HL-60 (cell line): ENCODE measurements at regions not wholly inside any gene's neighbourhood (a gene's known extent, or its start where the extent isn't known, plus 50 kb on each side); places are given as distances from the start of the nearest gene placed in this dataset.
"Not testable (repeated sequence)": the region's sequence is repeated elsewhere in the genome, so short reads cannot be mapped to it uniquely, and the experiment has no call there.

Source experiments
- DNase-seq, 2 experiments: peaks; one replicate each; pipeline ENCODE4 v3.0.0-alpha.2; 2010 to 2020; ENCODE audit warnings: low read depth in 1 of 2, low spot score in 1 of 2
- H3K27ac ChIP-seq: fragments of 250-450 bp; sonication (Bioruptor Pico); replicated peaks from 2 replicates; pipeline ENCODE4 v1.5.1; 2020; ENCODE audit warnings: mild to moderate bottlenecking, moderate library complexity
- H3K27me3 ChIP-seq: fragments of 250-450 bp; sonication (Bioruptor Pico); 2 replicates; pipeline ENCODE4 v1.5.1; 2021; ENCODE audit warnings: mild to moderate bottlenecking, moderate library complexity; ENCODE audit not compliant: insufficient read depth, poor library complexity, severe bottlenecking
- H3K4me3 ChIP-seq: replicated peaks from 2 replicates; pipeline ENCODE4 v1.5.1; 2011; ENCODE audit warnings: mild to moderate bottlenecking, control low read depth, low read length; ENCODE audit not compliant: insufficient read depth
- GABPA ChIP-seq: IDR thresholded peaks from 2 replicates; pipeline ENCODE4 v1.6.1; 2012; ENCODE audit warnings: low read depth
- POLR2AphosphoS5 ChIP-seq: IDR thresholded peaks from 2 replicates; pipeline ENCODE4 v1.6.1; 2012; ENCODE audit warnings: low read depth
- REST ChIP-seq: IDR thresholded peaks from 2 replicates; pipeline ENCODE4 v1.6.1; 2012; ENCODE audit warnings: low read depth; ENCODE audit not compliant: insufficient replicate concordance
- SPI1 ChIP-seq: IDR thresholded peaks from 2 replicates; pipeline ENCODE4 v1.6.1; 2012; ENCODE audit warnings: low read depth, mild to moderate bottlenecking, borderline replicate concordance
- TF ChIP-seq, protein P1 (sequence below): IDR thresholded peaks from one replicate; pipeline ENCODE4 v1.5.1; 2011; ENCODE audit warnings: low read length, control low read depth, inconsistent platforms; ENCODE audit not compliant: insufficient read depth

GRCh38 chr18:25533218-25533617 lies 181.3 kb upstream of the ZNF521 start:
- no peak overlapping the region for H3K27ac ChIP-seq
- no peak for DNase-seq
- H3K27me3 ChIP-seq, result no peaks in the 10 kb centered on the region
- no peak overlapping the region for H3K4me3 ChIP-seq
- TF ChIP-seq SPI1 (no peak), POLR2AphosphoS5 (no peak)

DNA sequence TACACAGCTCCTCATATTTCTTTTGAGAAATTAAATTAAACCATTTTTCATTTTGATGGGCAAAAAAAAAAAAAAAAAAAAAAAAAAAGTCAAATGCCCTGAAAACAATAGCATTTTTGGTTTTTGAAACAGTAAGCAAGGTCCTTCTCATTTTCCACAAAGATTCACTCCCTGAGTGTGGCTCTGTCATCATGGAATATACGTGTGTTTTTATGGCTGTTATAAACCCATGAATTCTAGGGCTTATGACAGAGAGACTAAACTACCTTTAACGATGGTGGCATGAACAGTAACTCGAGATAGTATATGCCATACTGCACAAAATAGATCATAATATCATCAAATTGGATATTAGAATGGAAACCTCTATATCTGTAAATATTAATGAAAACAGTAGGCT lies 179.2 kb upstream of the ZNF521 start:
- Histone ChIP-seq H3K4me3 (no peak overlapping the region), H3K27me3 (no peaks in the 10 kb centered on the region), H3K27ac (no peak overlapping the region)
- TF ChIP-seq SPI1 (no peak), GABPA (no peak), REST (no peak), POLR2AphosphoS5 (no peak)
- TF ChIP-seq, protein P1, sequence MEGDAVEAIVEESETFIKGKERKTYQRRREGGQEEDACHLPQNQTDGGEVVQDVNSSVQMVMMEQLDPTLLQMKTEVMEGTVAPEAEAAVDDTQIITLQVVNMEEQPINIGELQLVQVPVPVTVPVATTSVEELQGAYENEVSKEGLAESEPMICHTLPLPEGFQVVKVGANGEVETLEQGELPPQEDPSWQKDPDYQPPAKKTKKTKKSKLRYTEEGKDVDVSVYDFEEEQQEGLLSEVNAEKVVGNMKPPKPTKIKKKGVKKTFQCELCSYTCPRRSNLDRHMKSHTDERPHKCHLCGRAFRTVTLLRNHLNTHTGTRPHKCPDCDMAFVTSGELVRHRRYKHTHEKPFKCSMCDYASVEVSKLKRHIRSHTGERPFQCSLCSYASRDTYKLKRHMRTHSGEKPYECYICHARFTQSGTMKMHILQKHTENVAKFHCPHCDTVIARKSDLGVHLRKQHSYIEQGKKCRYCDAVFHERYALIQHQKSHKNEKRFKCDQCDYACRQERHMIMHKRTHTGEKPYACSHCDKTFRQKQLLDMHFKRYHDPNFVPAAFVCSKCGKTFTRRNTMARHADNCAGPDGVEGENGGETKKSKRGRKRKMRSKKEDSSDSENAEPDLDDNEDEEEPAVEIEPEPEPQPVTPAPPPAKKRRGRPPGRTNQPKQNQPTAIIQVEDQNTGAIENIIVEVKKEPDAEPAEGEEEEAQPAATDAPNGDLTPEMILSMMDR, result no peak
- DNase-seq, result no peak

GRCh38 chr18:25525789-25526188 lies 173.8 kb upstream of the ZNF521 start:
- H3K27ac ChIP-seq, DNase-seq, H3K4me3 ChIP-seq, H3K27me3 ChIP-seq: not testable (repeated sequence)
- peak; percentile 26; the same call in 1 of the 2 replicates for TF ChIP-seq SPI1

DNA sequence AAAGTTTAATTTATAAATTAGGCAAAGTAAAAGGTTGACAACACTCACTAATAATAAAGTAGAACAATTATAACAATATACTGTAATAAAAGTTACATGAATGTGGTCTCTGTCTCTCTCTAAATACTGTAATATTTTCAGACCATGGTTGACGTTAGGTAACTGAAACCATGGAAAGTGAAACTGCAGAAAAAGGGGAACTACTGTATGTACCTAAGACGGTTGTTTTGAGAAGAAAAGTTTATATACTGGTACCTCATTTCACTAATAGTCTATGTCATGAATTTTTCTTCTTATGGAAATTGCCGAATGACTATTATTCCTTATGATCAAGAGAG lies 166.7 kb upstream of the ZNF521 start:
- Histone ChIP-seq H3K27me3 (peaks cover 3% of the 10 kb centered on the region), H3K4me3 (no peak overlapping the region), H3K27ac (no peak overlapping the region)
- DNase-seq, result no peak
- TF ChIP-seq, protein P1, result no peak
- peak; percentile 12; the same call in 1 of the 2 replicates for TF ChIP-seq SPI1

DNA sequence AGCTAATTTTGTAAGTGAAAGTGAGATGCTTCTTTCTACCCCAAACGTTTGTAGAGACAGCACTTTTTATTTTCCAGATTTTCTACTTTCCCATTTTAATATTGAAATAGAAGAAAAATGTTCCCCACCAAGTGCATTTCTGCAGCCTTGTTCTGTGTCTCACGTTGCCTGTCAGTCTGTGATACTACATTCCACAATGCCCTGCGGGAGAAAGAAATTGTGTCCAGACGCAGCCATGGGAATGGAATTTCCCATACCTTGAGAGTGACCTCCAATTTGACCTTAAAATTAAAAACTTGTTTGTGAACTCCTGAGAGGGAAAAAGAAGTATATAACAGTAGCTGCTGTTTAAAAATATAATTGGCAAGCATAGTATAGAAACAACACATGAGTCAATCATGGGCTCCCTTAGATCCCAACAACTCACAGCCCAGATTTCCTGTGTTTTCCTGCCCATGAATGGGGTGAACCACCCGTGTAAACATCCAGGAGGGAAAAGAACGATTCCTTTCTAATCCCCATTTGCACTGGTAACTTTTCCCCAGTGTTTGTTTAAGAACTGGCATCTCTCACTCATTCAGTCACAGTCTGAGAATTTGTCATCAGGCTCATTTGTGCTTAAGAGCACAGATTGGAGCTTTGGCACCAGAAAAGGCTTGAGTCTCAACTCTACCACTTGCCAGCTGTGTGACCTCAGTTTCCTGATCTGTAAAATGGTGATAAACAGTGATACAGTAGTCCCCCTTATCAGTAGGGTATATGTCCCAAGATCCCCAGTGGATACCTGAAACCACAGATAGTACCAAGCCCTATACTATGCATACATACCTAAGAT lies 166.1 kb upstream of the ZNF521 start:
- Histone ChIP-seq H3K27me3 (peaks cover 3% of the 10 kb centered on the region), H3K4me3 (no peak overlapping the region), H3K27ac (no peak overlapping the region)
- TF ChIP-seq, protein P1, result no peak
- TF ChIP-seq SPI1, result no peak
- no peak for TF ChIP-seq REST
- no peak for TF ChIP-seq POLR2AphosphoS5
- TF ChIP-seq GABPA, result no peak
- no peak for DNase-seq
